CD14-positive monocyte (primary cell): ENCODE measurements at regions not wholly inside any gene's neighbourhood (a gene's known extent, or its start where the extent isn't known, plus 50 kb on each side); places are given as distances from the start of the nearest gene placed in this dataset.

Experiments used
- DNase-seq, 3 donors: peaks; one replicate each; pipeline ENCODE4 v3.0.0-alpha.2; 2011 to 2022
- H2AFZ ChIP-seq: 2 replicates; pipeline ENCODE4 v1.6.0; 2012; ENCODE audit warnings: mild to moderate bottlenecking, low read depth, low read length, inconsistent platforms; ENCODE audit not compliant: insufficient read depth, poor library complexity, severe bottlenecking
- H3K27ac ChIP-seq, 2 donors: 1 replicate in 1 of 2; 2 replicates in 1 of 2; pipeline ENCODE4 v1.5.1; 2012 to 2013; ENCODE audit warnings: low read length in 2 of 2, control low read depth in 1 of 2, inconsistent platforms in 1 of 2, low read depth in 1 of 2, mild to moderate bottlenecking in 1 of 2
- H3K27me3 ChIP-seq, 2 donors: one replicate each; pipeline versions ENCODE4 v1.6.0 to v1.6.1; 2011 to 2013; ENCODE audit warnings: low read length in 2 of 2; ENCODE audit not compliant: control insufficient read depth in 2 of 2, insufficient read depth in 2 of 2
- H3K36me3 ChIP-seq, 2 donors: replicated peaks in 1 of 2; 1 replicate in 1 of 2; 2 replicates in 1 of 2; pipeline versions ENCODE4 v1.5.1 to v1.6.1; 2012 to 2013; ENCODE audit warnings: low read length in 2 of 2, control low read depth in 1 of 2, inconsistent platforms in 1 of 2, mild to moderate bottlenecking in 1 of 2; ENCODE audit not compliant: insufficient read depth in 2 of 2, control insufficient read depth in 1 of 2
- H3K4me1 ChIP-seq, 2 donors: 1 replicate in 1 of 2; 2 replicates in 1 of 2; pipeline versions ENCODE4 v1.5.1 to v1.6.1; 2012 to 2013; ENCODE audit warnings: low read length in 2 of 2, control low read depth in 1 of 2, inconsistent platforms in 1 of 2, mild to moderate bottlenecking in 1 of 2, moderate library complexity in 1 of 2; ENCODE audit not compliant: insufficient read depth in 2 of 2, control insufficient read depth in 1 of 2
- H3K4me2 ChIP-seq: replicated peaks from 2 replicates; pipeline ENCODE3; 2012; ENCODE audit warnings: low read length, moderate library complexity, mild to moderate bottlenecking; ENCODE audit not compliant: poor library complexity, severe bottlenecking; ENCODE audit errors: extremely low read depth
- H3K4me3 ChIP-seq, 3 experiments: fragments of 200-600 bp in 1 of 3; sonication (generic) in 1 of 3; replicated peaks in 1 of 3; 1 replicate in 2 of 3; 2 replicates in 1 of 3; pipeline ENCODE4 v1.5.1; 2011 to 2013; ENCODE audit warnings: low read length in 3 of 3, mild to moderate bottlenecking in 3 of 3, control low read depth in 2 of 3, low read depth in 2 of 3, inconsistent platforms in 1 of 3, moderate library complexity in 1 of 3
- H3K79me2 ChIP-seq: 2 replicates; pipeline ENCODE4 v1.6.0; 2012; ENCODE audit warnings: mild to moderate bottlenecking, control low read depth, inconsistent platforms, low read length, moderate library complexity; ENCODE audit not compliant: insufficient read depth
- H3K9ac ChIP-seq: 2 replicates; pipeline ENCODE4 v1.6.0; 2017; ENCODE audit warnings: low read length, mild to moderate bottlenecking; ENCODE audit not compliant: insufficient read depth, poor library complexity, severe bottlenecking
- H3K9me3 ChIP-seq, 2 donors: replicated peaks in 1 of 2; 1 replicate in 1 of 2; 2 replicates in 1 of 2; pipeline versions ENCODE4 v1.5.1 to v1.6.1; 2012 to 2013; ENCODE audit warnings: low read length in 2 of 2, control low read depth in 1 of 2; ENCODE audit not compliant: control insufficient read depth in 1 of 2, insufficient read depth in 1 of 2
- H4K20me1 ChIP-seq: 2 replicates; pipeline ENCODE4 v1.6.0; 2012; ENCODE audit warnings: mild to moderate bottlenecking, low read length, control low read depth, moderate library complexity; ENCODE audit not compliant: insufficient read depth
- H3K27ac Mint-ChIP-seq, 7 donors: one replicate each; pipeline ENCODE4 v1.8.0; 2020; ENCODE audit warnings: mild to moderate bottlenecking in 7 of 7, mixed read lengths in 7 of 7, moderate library complexity in 6 of 7, inconsistent platforms in 2 of 7
- H3K27me3 Mint-ChIP-seq, 3 donors: one replicate each; pipeline ENCODE4 v1.8.0; 2021 to 2022; ENCODE audit warnings: low read depth in 3 of 3, mild to moderate bottlenecking in 3 of 3, mixed read lengths in 3 of 3, moderate library complexity in 3 of 3, inconsistent platforms in 1 of 3
- H3K36me3 Mint-ChIP-seq, 2 donors: one replicate each; pipeline ENCODE4 v1.8.0; 2020; ENCODE audit warnings: mixed read lengths in 2 of 2, inconsistent platforms in 1 of 2, mild to moderate bottlenecking in 1 of 2
- H3K4me1 Mint-ChIP-seq: one replicate; pipeline ENCODE4 v1.8.0; 2020; ENCODE audit warnings: mild to moderate bottlenecking, mixed read lengths
- H3K4me3 Mint-ChIP-seq, 2 donors: one replicate each; pipeline ENCODE4 v1.8.0; 2020; ENCODE audit warnings: mild to moderate bottlenecking in 2 of 2, mixed read lengths in 2 of 2, moderate library complexity in 1 of 2
- H3K9me3 Mint-ChIP-seq, 7 donors: one replicate each; pipeline ENCODE4 v1.8.0; 2020 to 2022; ENCODE audit warnings: mixed read lengths in 7 of 7, mild to moderate bottlenecking in 6 of 7, moderate library complexity in 6 of 7, inconsistent platforms in 2 of 7
- CTCF ChIP-seq: fragments of 200-600 bp; IDR thresholded peaks from one replicate; pipeline ENCODE4 v1.8.0; 2022; ENCODE audit warnings: antibody characterized with exemption, mild to moderate bottlenecking
- WGBS: methylation state at CpG from one replicate; pipeline ENCODE4 v1.1.5; 2013; ENCODE audit warnings: missing lambda C conversion rate; ENCODE audit not compliant: insufficient coverage; 5-methylcytosine and 5-hydroxymethylcytosine counted together
- intact Hi-C, 2 donors: fragments of 100-400 bp; cut with micrococcal nuclease; formaldehyde crosslinking; loops; one replicate each; pipeline versions ENCODE4 v1.15.0 to v1.15.1; 2023

GRCh38 chr16:17926866-17927399 is 409.6 kb downstream of the NPIPA8 start:
- Mint-ChIP-seq H3K36me3 (no peaks in the 10 kb centered on the region), H3K27me3 (peaks cover 0 to 4% (median 0%) of the 10 kb centered on the region in 3 donors), H3K4me3 (no peak overlapping the region), H3K27ac (peak overlapping the region in 1 of 7 donors; percentile 57), H3K4me1 (no peaks in the 10 kb centered on the region), H3K9me3 (peaks cover 0 to 6% (median 3%) of the 10 kb centered on the region in 7 donors)
- DNase-seq: no peak
- WGBS: no CpG with 5 or more reads among the region's 4 CpGs
- intact Hi-C loops: no loop called here
- no peaks in the 10 kb centered on the region for H3K4me1 ChIP-seq
- no peaks in the 10 kb centered on the region for H3K79me2 ChIP-seq
- no peak overlapping the region for H3K4me2 ChIP-seq
- TF ChIP-seq CTCF: no peak
- no peak overlapping the region for H3K27ac ChIP-seq
- H3K27me3 ChIP-seq: no peaks in the 10 kb centered on the region
- no peak overlapping the region for H2AFZ ChIP-seq
- no peaks in the 10 kb centered on the region for H3K36me3 ChIP-seq
- H3K9me3 ChIP-seq: no peaks in the 10 kb centered on the region
- no peaks in the 10 kb centered on the region for H4K20me1 ChIP-seq
- no peak overlapping the region for H3K9ac ChIP-seq
- H3K4me3 ChIP-seq: no peak overlapping the region

GRCh38 chr16:17926461-17926860 is 410.1 kb downstream of the NPIPA8 start:
- intact Hi-C loops: no loop called here
- WGBS: 100% methylated on average over 2 of the region's 5 CpGs

More at GRCh38 chr16:17926461-17926860, 410.1 kb downstream of the NPIPA8 start:
- H3K27ac ChIP-seq: no peak overlapping the region
- H3K9me3 ChIP-seq: no peaks in the 10 kb centered on the region
- DNase-seq: no peak
- H2AFZ ChIP-seq: no peak overlapping the region
- Mint-ChIP-seq H3K4me1 (no peaks in the 10 kb centered on the region), H3K4me3 (no peak overlapping the region), H3K36me3 (no peaks in the 10 kb centered on the region), H3K27ac (peak overlapping the region in 1 of 7 donors; percentile 57), H3K9me3 (peaks cover 0 to 6% (median 2%) of the 10 kb centered on the region in 7 donors), H3K27me3 (peaks cover under 1 to 4% (median 1%) of the 10 kb centered on the region in 3 donors)
- no peak overlapping the region for H3K4me2 ChIP-seq
- no peaks in the 10 kb centered on the region for H3K36me3 ChIP-seq
- no peaks in the 10 kb centered on the region for H4K20me1 ChIP-seq
- H3K4me3 ChIP-seq: no peak overlapping the region
- no peaks in the 10 kb centered on the region for H3K27me3 ChIP-seq
- no peak overlapping the region for H3K9ac ChIP-seq
- no peak for TF ChIP-seq CTCF
- no peaks in the 10 kb centered on the region for H3K4me1 ChIP-seq
- no peaks in the 10 kb centered on the region for H3K79me2 ChIP-seq
